Suprapubic skin (tissue), 4 donors: ENCODE measurements at regions not wholly inside any gene's neighbourhood (a gene's known extent, or its start where the extent isn't known, plus 50 kb on each side); places are given as distances from the start of the nearest gene placed in this dataset.

Experiments used
- DNase-seq, 2 donors: peaks; one replicate each; pipeline ENCODE4 v3.0.0-alpha.2; 2019; ENCODE audit warnings: low spot score in 2 of 2
- H3K27ac ChIP-seq: fragments of 200-600 bp; sonication (generic); one replicate; pipeline ENCODE4 v1.5.1; 2019
- H3K27me3 ChIP-seq: fragments of 200-600 bp; sonication (generic); one replicate; pipeline ENCODE4 v1.5.1; 2019
- H3K36me3 ChIP-seq: fragments of 200-600 bp; sonication (generic); one replicate; pipeline ENCODE4 v1.5.1; 2019
- H3K4me1 ChIP-seq: fragments of 200-600 bp; sonication (generic); one replicate; pipeline ENCODE4 v1.5.1; 2019
- H3K4me3 ChIP-seq: fragments of 200-600 bp; sonication (generic); one replicate; pipeline ENCODE4 v1.5.1; 2019; ENCODE audit warnings: mild to moderate bottlenecking
- H3K9me3 ChIP-seq: fragments of 200-600 bp; sonication (generic); one replicate; pipeline ENCODE4 v1.5.1; 2019
- CTCF ChIP-seq, 2 donors: fragments of 200-600 bp in 1 of 2; fragments of 450-650 bp in 1 of 2; sonication (generic) in 1 of 2; IDR thresholded peaks; one replicate each; pipeline ENCODE4 v1.5.1; 2016 to 2019; ENCODE audit warnings: antibody characterized with exemption in 2 of 2, mild to moderate bottlenecking in 1 of 2, moderate library complexity in 1 of 2
- EP300 ChIP-seq: sonication (generic); formaldehyde crosslinking; IDR thresholded peaks from one replicate; pipeline ENCODE4 v1.6.1; 2017; ENCODE audit warnings: antibody characterized with exemption
- POLR2A ChIP-seq, 2 donors: fragments of 450-650 bp; IDR thresholded peaks; one replicate each; pipeline ENCODE4 v1.6.1; 2017; ENCODE audit warnings: antibody characterized with exemption in 2 of 2, mild to moderate bottlenecking in 2 of 2, moderate library complexity in 2 of 2
- POLR2AphosphoS5 ChIP-seq, 3 donors: sonication (generic); formaldehyde crosslinking; IDR thresholded peaks; one replicate each; pipeline ENCODE4 v1.6.1; 2017; ENCODE audit warnings: antibody characterized with exemption in 3 of 3
- WGBS: methylation state at CpG from one replicate; pipeline ENCODE4 v1.1.5; 2018; 5-methylcytosine and 5-hydroxymethylcytosine counted together

GRCh38 chr2:200040831-200041230 lies 85.4 kb downstream of the MAIP1 start:
- peaks cover 4% of the 10 kb centered on the region for H3K4me1 ChIP-seq
- no peak overlapping the region for H3K4me3 ChIP-seq
- TF ChIP-seq CTCF (IDR thresholded peaks at IDR 0.05): no peak
- no peak for TF ChIP-seq POLR2A (IDR thresholded peaks at IDR 0.05)
- no peak for TF ChIP-seq EP300
- TF ChIP-seq POLR2AphosphoS5 (IDR thresholded peaks at IDR 0.05): no peak
- DNase-seq: no peak
- WGBS: 88% methylated on average over 2 of the region's 2 CpGs
- H3K27ac ChIP-seq: no peak overlapping the region
- H3K9me3 ChIP-seq: peaks cover 4% of the 10 kb centered on the region
- H3K36me3 ChIP-seq: no peaks in the 10 kb centered on the region
- H3K27me3 ChIP-seq: no peaks in the 10 kb centered on the region

- TF ChIP-seq POLR2A (IDR thresholded peaks at IDR 0.05) (no peak), CTCF (IDR thresholded peaks at IDR 0.05) (no peak), POLR2AphosphoS5 (IDR thresholded peaks at IDR 0.05) (no peak), EP300 (no peak)
- Histone ChIP-seq H3K27me3 (no peaks in the 10 kb centered on the region), H3K36me3 (no peaks in the 10 kb centered on the region), H3K9me3 (peaks cover 7% of the 10 kb centered on the region), H3K4me1 (peaks cover 4% of the 10 kb centered on the region), H3K4me3 (no peak overlapping the region), H3K27ac (no peak overlapping the region)
- 83% methylated on average over 2 of the region's 2 CpGs for WGBS
- DNase-seq: no peak
These were observed 86.3 kb downstream of the MAIP1 start for GRCh38 chr2:200041639-200042038.

GRCh38 chr2:200042102-200042735 lies 86.8 kb downstream of the MAIP1 start:
- Histone ChIP-seq H3K27me3 (no peaks in the 10 kb centered on the region), H3K4me1 (peaks cover 4% of the 10 kb centered on the region), H3K36me3 (no peaks in the 10 kb centered on the region), H3K9me3 (peaks cover 7% of the 10 kb centered on the region), H3K4me3 (no peak overlapping the region), H3K27ac (no peak overlapping the region)
- DNase-seq: no peak
- TF ChIP-seq EP300 (no peak), CTCF (IDR thresholded peaks at IDR 0.05) (no peak), POLR2AphosphoS5 (IDR thresholded peaks at IDR 0.05) (no peak), POLR2A (IDR thresholded peaks at IDR 0.05) (no peak)

GRCh38 chr2:200042944-200043343 lies 87.6 kb downstream of the MAIP1 start:
- peaks cover 4% of the 10 kb centered on the region for H3K4me1 ChIP-seq
- H3K36me3 ChIP-seq: no peaks in the 10 kb centered on the region

GRCh38 chr2:200044453-200044852 lies 89.1 kb downstream of the MAIP1 start:
- no peak overlapping the region for H3K4me3 ChIP-seq
- H3K27ac ChIP-seq: no peak overlapping the region
- peaks cover 3% of the 10 kb centered on the region for H3K4me1 ChIP-seq
- no peak for DNase-seq
- TF ChIP-seq EP300 (no peak), POLR2A (IDR thresholded peaks at IDR 0.05) (no peak), POLR2AphosphoS5 (IDR thresholded peaks at IDR 0.05) (no peak), CTCF (IDR thresholded peaks at IDR 0.05) (no peak)
- no peaks in the 10 kb centered on the region for H3K36me3 ChIP-seq
- no peaks in the 10 kb centered on the region for H3K27me3 ChIP-seq
- 97% methylated on average over 2 of the region's 2 CpGs for WGBS
- peaks cover 7% of the 10 kb centered on the region for H3K9me3 ChIP-seq

More at GRCh38 chr2:200042944-200043343, 87.6 kb downstream of the MAIP1 start:
- Histone ChIP-seq H3K27ac (no peak overlapping the region), H3K4me3 (no peak overlapping the region), H3K9me3 (peaks cover 7% of the 10 kb centered on the region), H3K27me3 (no peaks in the 10 kb centered on the region)
- TF ChIP-seq CTCF (IDR thresholded peaks at IDR 0.05) (no peak), EP300 (no peak), POLR2AphosphoS5 (IDR thresholded peaks at IDR 0.05) (no peak), POLR2A (IDR thresholded peaks at IDR 0.05) (no peak)
- no peak for DNase-seq
